Endothelial cell of umbilical vein (primary cell): ENCODE measurements at regions not wholly inside any gene's neighbourhood (a gene's known extent, or its start where the extent isn't known, plus 50 kb on each side); places are given as distances from the start of the nearest gene placed in this dataset.

ENCODE experiments used
- BruUV-seq: library from RNA; stranded (reverse); fragments of 400-500 nt; replicated peaks from 2 replicates; lab custom pipeline; 2021; lab: Mats Ljungman, UMichigan
- CTCF ChIA-PET: fragments of 300-600, 350-600 bp; sonication (Branson Sonifier 250); formaldehyde crosslinking; loops from one replicate; lab custom pipeline; 2021; ENCODE audit warnings: antibody characterized with exemption, inconsistent platforms; lab: Charles Lee
- POLR2A ChIA-PET: fragments of 300-600, 350-600 bp; sonication (Branson Sonifier 250); formaldehyde crosslinking; loops from one replicate; lab custom pipeline; 2021; ENCODE audit warnings: antibody characterized with exemption, inconsistent platforms; lab: Charles Lee
- DNase-seq: peaks from one replicate; pipeline ENCODE4 v3.0.0-alpha.2; 2011; ENCODE audit warnings: low read depth, low spot score
- FAIRE-seq: peaks from 2 replicates; lab custom pipeline; 2011; peaks lifted over from hg19 to GRCh38; lab: Jason Lieb, UNC
- H2AFZ ChIP-seq: 2 replicates; pipeline ENCODE4 v1.6.0; 2012; ENCODE audit warnings: low read depth, low read length, control low read depth, inconsistent platforms
- H3K27ac ChIP-seq: 2 replicates; pipeline ENCODE4 v1.5.1; 2011; ENCODE audit warnings: low read depth, mild to moderate bottlenecking, control low read depth, low read length, moderate library complexity; ENCODE audit not compliant: insufficient read depth
- H3K27me3 ChIP-seq, 2 experiments: 2 replicates each; pipeline versions ENCODE4 v1.6.0 to v1.6.1; 2011; ENCODE audit warnings: low read length in 2 of 2, mixed read lengths in 1 of 2; ENCODE audit not compliant: control insufficient read depth in 2 of 2, insufficient read depth in 2 of 2
- H3K36me3 ChIP-seq, 2 experiments: 2 replicates in 1 of 2; 3 replicates in 1 of 2; pipeline ENCODE4 v1.5.1; 2011; ENCODE audit warnings: low read length in 2 of 2, mild to moderate bottlenecking in 1 of 2, moderate library complexity in 1 of 2; ENCODE audit not compliant: control insufficient read depth in 2 of 2, insufficient read depth in 2 of 2; ENCODE audit errors: extremely low read depth in 1 of 2
- H3K4me1 ChIP-seq: 3 replicates; pipeline ENCODE4 v1.5.1; 2011; ENCODE audit warnings: mild to moderate bottlenecking, low read length; ENCODE audit not compliant: control insufficient read depth, insufficient read depth; ENCODE audit errors: extremely low read depth
- H3K4me2 ChIP-seq: 2 replicates; pipeline ENCODE4 v1.6.1; 2011; ENCODE audit warnings: low read length, control low read depth, mixed read lengths; ENCODE audit not compliant: insufficient read depth
- H3K4me3 ChIP-seq, 3 experiments: fragments of 200-600 bp in 1 of 3; sonication (generic), shearing (Covaris generic) in 1 of 3; replicated peaks in 1 of 3; 2 replicates each; pipeline ENCODE4 v1.5.1; 2011 to 2016; ENCODE audit warnings: control low read depth in 3 of 3, low read length in 3 of 3, mild to moderate bottlenecking in 2 of 3, inconsistent platforms in 1 of 3, low read depth in 1 of 3, moderate library complexity in 1 of 3; ENCODE audit not compliant: insufficient read depth in 1 of 3
- H3K79me2 ChIP-seq: 2 replicates; pipeline ENCODE4 v1.6.0; 2012; ENCODE audit warnings: low read length, inconsistent platforms; ENCODE audit not compliant: control insufficient read depth, insufficient read depth
- H3K9ac ChIP-seq: replicated peaks from 2 replicates; pipeline ENCODE3; 2011; ENCODE audit warnings: low read length, control low read depth; ENCODE audit not compliant: insufficient read depth; ENCODE audit errors: extremely low read depth
- H3K9me1 ChIP-seq: replicated peaks from 3 replicates; pipeline ENCODE4 v1.6.0; 2011; ENCODE audit warnings: mild to moderate bottlenecking, low read length; ENCODE audit not compliant: control insufficient read depth, insufficient read depth; ENCODE audit errors: extremely low read depth
- H3K9me3 ChIP-seq: replicated peaks from 2 replicates; pipeline ENCODE4 v1.5.1; 2012; ENCODE audit warnings: low read length, inconsistent platforms; ENCODE audit not compliant: control insufficient read depth, insufficient read depth
- H4K20me1 ChIP-seq: replicated peaks from 2 replicates; pipeline ENCODE3; 2011; ENCODE audit warnings: mild to moderate bottlenecking, low read length; ENCODE audit not compliant: control insufficient read depth, insufficient read depth; ENCODE audit errors: extremely low read depth
- EZH2 ChIP-seq: IDR thresholded peaks from 2 replicates; pipeline ENCODE4 v1.6.1; 2012; ENCODE audit warnings: borderline replicate concordance, low read depth, mild to moderate bottlenecking, moderate library complexity, low read length, inconsistent platforms; ENCODE audit not compliant: severe bottlenecking
- FOS ChIP-seq: IDR thresholded peaks from 2 replicates; pipeline ENCODE4 v1.6.1; 2011; ENCODE audit warnings: mild to moderate bottlenecking, low read length, moderate library complexity, borderline replicate concordance; ENCODE audit not compliant: insufficient read depth
- GATA2 ChIP-seq: IDR thresholded peaks from 2 replicates; pipeline ENCODE4 v1.7.0; 2011; ENCODE audit warnings: low read depth, mild to moderate bottlenecking, moderate library complexity, mixed read lengths, low read length; ENCODE audit not compliant: insufficient read length, insufficient read depth
- JUN ChIP-seq: IDR thresholded peaks from 2 replicates; pipeline ENCODE4 v1.6.1; 2011; ENCODE audit warnings: borderline replicate concordance, low read depth; ENCODE audit not compliant: insufficient read length, insufficient read depth
- MYC ChIP-seq: IDR thresholded peaks from one replicate; pipeline ENCODE4 v1.6.1; 2011; ENCODE audit warnings: mild to moderate bottlenecking, low read depth, low read length
- POLR2A ChIP-seq: IDR thresholded peaks from 2 replicates; pipeline ENCODE4 v1.6.1; 2012; ENCODE audit warnings: low read depth, mild to moderate bottlenecking, control low read depth, low read length
- POLR2AphosphoS5 ChIP-seq: IDR thresholded peaks from 2 replicates; pipeline ENCODE4 v1.6.1; 2012; ENCODE audit warnings: low read depth, mild to moderate bottlenecking, control low read depth, low read length, moderate library complexity; ENCODE audit not compliant: insufficient read depth
- dilution Hi-C: fragments of 300-500 bp; cut with MboI; formaldehyde crosslinking; loops from one replicate; pipeline ENCODE4 v1.15.0; 2019; ENCODE audit warnings: low sequenced_read_pairs; ENCODE audit not compliant: extremely low pct_ligation_motif_present
- intact Hi-C: fragments of 100-400 bp; cut with micrococcal nuclease; formaldehyde crosslinking; loops from one replicate; pipeline ENCODE4 v1.10.0; 2022
- TF ChIP-seq, protein P1 (sequence below), 2 donors: IDR thresholded peaks; 1 replicate in 1 of 2; 2 replicates in 1 of 2; pipeline ENCODE4 v1.5.1; 2011; ENCODE audit warnings: low read length in 2 of 2, mild to moderate bottlenecking in 2 of 2, moderate library complexity in 2 of 2, control low read depth in 1 of 2, inconsistent platforms in 1 of 2, low read depth in 1 of 2; ENCODE audit not compliant: insufficient read depth in 1 of 2; ENCODE audit errors: extremely low read depth in 1 of 2
- TF ChIP-seq, protein P2 (sequence below): IDR thresholded peaks from 2 replicates; pipeline ENCODE4 v1.6.1; 2011; ENCODE audit not compliant: insufficient read depth, insufficient read length

DNA sequence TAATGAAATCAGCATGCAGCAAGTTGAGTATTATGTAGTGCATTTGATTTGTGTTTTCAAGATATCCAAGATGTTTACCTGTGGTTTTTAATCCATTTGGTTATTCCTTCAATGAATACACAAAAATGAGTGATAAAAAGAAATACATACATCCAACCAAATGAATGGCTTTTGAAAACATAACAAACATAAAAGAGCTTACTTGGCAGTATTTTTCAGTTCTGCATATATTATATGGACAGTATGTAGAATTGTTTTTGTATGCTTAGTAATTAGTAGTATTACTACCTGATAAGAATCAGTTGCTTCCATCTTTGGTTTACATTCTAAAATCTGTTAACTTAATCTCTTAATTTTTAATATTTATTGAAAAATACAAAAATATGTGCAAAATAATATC lies 908.9 kb upstream of the AGA start:
- CTCF ChIA-PET = no interaction called here
- POLR2A ChIA-PET = no interaction called here
- peaks cover 5% of the 10 kb centered on the region for H3K9me3 ChIP-seq
- H3K36me3 ChIP-seq = no peaks in the 10 kb centered on the region
- H3K4me2 ChIP-seq = no peak overlapping the region
- DNase-seq = no peak
- no peak for FAIRE-seq
- no peak overlapping the region for H2AFZ ChIP-seq
- no peaks in the 10 kb centered on the region for H4K20me1 ChIP-seq
- no peak overlapping the region for H3K27ac ChIP-seq
- dilution Hi-C loops (no loop called here), intact Hi-C loops (no loop called here)
- H3K9ac ChIP-seq = no peak overlapping the region
- no peaks in the 10 kb centered on the region for H3K27me3 ChIP-seq
- H3K79me2 ChIP-seq = no peaks in the 10 kb centered on the region
- no peaks in the 10 kb centered on the region for H3K4me1 ChIP-seq
- no peaks in the 10 kb centered on the region for H3K9me1 ChIP-seq
- BruUV-seq = no TSS peak
- no peak for TF ChIP-seq EZH2
- no peak for TF ChIP-seq POLR2A
- TF ChIP-seq FOS = no peak
- TF ChIP-seq, protein P1, sequence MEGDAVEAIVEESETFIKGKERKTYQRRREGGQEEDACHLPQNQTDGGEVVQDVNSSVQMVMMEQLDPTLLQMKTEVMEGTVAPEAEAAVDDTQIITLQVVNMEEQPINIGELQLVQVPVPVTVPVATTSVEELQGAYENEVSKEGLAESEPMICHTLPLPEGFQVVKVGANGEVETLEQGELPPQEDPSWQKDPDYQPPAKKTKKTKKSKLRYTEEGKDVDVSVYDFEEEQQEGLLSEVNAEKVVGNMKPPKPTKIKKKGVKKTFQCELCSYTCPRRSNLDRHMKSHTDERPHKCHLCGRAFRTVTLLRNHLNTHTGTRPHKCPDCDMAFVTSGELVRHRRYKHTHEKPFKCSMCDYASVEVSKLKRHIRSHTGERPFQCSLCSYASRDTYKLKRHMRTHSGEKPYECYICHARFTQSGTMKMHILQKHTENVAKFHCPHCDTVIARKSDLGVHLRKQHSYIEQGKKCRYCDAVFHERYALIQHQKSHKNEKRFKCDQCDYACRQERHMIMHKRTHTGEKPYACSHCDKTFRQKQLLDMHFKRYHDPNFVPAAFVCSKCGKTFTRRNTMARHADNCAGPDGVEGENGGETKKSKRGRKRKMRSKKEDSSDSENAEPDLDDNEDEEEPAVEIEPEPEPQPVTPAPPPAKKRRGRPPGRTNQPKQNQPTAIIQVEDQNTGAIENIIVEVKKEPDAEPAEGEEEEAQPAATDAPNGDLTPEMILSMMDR (IDR thresholded peaks at IDR 0.05; ENCODE audit: extremely low read depth in 1 of 2, insufficient read depth in 1 of 2, low read depth in 1 of 2, low read length in 2 of 2) = no peak
- TF ChIP-seq MYC = no peak
- TF ChIP-seq JUN = no peak
- TF ChIP-seq, protein P2, sequence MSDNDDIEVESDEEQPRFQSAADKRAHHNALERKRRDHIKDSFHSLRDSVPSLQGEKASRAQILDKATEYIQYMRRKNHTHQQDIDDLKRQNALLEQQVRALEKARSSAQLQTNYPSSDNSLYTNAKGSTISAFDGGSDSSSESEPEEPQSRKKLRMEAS = no peak
- no peak for TF ChIP-seq POLR2AphosphoS5
- TF ChIP-seq GATA2 = no peak
- no peak overlapping the region for H3K4me3 ChIP-seq
